ENCODE measurements at regions not wholly inside any gene's neighbourhood (a gene's known extent, or its start where the extent isn't known, plus 50 kb on each side); places are given as distances from the start of the nearest gene placed in this dataset.

DNA sequence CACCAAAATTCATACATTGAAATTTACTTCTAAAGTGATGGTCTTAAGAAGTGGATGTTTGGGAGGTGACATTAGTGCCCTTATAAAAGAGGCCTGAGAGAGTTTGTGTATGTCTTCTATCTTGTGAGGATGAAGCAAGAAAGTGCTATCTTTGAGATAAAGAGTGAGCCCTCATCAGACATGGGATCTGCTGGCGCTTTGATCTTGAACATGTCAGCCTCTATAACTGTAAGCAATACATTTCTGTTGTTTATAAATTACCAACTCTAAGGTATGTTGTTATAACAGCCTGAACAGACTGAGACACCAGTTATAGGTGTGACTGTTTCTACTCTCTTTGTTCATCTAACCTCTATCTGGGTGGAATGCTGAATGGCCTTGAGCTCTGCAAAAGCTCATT, 54.5 kb upstream of the SETBP1 start:
- H3K27me3 ChIP-seq = no peaks in the 10 kb centered on the region
- TF ChIP-seq, protein P1, sequence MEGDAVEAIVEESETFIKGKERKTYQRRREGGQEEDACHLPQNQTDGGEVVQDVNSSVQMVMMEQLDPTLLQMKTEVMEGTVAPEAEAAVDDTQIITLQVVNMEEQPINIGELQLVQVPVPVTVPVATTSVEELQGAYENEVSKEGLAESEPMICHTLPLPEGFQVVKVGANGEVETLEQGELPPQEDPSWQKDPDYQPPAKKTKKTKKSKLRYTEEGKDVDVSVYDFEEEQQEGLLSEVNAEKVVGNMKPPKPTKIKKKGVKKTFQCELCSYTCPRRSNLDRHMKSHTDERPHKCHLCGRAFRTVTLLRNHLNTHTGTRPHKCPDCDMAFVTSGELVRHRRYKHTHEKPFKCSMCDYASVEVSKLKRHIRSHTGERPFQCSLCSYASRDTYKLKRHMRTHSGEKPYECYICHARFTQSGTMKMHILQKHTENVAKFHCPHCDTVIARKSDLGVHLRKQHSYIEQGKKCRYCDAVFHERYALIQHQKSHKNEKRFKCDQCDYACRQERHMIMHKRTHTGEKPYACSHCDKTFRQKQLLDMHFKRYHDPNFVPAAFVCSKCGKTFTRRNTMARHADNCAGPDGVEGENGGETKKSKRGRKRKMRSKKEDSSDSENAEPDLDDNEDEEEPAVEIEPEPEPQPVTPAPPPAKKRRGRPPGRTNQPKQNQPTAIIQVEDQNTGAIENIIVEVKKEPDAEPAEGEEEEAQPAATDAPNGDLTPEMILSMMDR (IDR thresholded peaks at IDR 0.05) = no peak
- no peak overlapping the region for H3K27ac ChIP-seq
- H3K9me3 ChIP-seq = no peaks in the 10 kb centered on the region
- H3K36me3 ChIP-seq = no peaks in the 10 kb centered on the region
- peaks cover 0 to 13% of the 10 kb centered on the region in 2 donors for H3K4me1 ChIP-seq
- H3K4me3 ChIP-seq = no peak overlapping the region
- DNase-seq (ENCODE audit: low spot score) = no peak

DNA sequence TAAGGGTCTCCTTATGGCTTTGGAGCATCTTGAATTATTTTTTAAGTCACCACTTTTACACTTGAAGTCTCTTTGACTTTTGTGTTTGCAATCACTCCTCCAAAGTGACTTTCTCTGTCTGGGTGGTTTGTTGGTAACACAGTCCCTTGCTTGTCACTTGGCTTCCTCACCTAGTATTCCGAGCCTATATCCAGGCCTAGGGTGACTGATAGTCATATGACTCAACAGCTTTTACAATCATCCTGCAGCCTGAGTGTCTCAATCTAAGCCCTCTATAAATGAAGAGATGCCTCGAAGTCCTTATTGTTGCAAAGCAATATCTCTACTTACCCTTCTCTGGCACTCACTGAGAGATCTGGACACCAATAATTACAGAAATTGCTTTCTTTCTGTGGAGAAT, 53.9 kb upstream of the SETBP1 start:
- Histone ChIP-seq H3K27me3 (no peaks in the 10 kb centered on the region), H3K36me3 (no peaks in the 10 kb centered on the region), H3K9me3 (no peaks in the 10 kb centered on the region), H3K4me1 (peaks cover 0 to 13% of the 10 kb centered on the region in 2 donors), H3K27ac (no peak overlapping the region), H3K4me3 (no peak overlapping the region)
- no peak for DNase-seq (ENCODE audit: low spot score)
- TF ChIP-seq, protein P1 (IDR thresholded peaks at IDR 0.05) = no peak

DNA sequence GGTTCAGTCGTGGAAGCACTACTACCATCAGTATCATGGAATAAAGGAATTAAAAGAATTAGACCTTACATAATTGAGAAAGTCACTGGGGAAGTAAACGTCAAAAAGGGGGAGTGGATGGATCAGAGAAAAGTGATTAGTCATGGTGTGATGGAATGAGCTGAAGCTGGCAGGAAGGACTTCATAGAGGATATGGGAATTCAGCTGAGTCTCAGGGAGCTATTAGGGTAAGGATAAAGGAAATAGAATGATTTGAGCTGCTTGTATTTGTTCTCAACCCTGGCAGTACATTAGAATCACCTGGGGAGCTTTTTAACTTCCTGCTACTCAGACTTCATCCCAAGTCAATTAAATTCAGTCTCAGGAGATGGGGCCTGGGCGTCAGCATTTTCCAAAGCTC, 53.4 kb upstream of the SETBP1 start:
- H3K4me3 ChIP-seq = no peak overlapping the region
- TF ChIP-seq, protein P1 (IDR thresholded peaks at IDR 0.05) = no peak
- no peak for DNase-seq (ENCODE audit: low spot score)
- no peaks in the 10 kb centered on the region for H3K9me3 ChIP-seq
- H3K27me3 ChIP-seq = no peaks in the 10 kb centered on the region
- H3K27ac ChIP-seq = no peak overlapping the region
- H3K4me1 ChIP-seq = peaks cover 0 to 13% of the 10 kb centered on the region in 2 donors
- H3K36me3 ChIP-seq = no peaks in the 10 kb centered on the region

DNA sequence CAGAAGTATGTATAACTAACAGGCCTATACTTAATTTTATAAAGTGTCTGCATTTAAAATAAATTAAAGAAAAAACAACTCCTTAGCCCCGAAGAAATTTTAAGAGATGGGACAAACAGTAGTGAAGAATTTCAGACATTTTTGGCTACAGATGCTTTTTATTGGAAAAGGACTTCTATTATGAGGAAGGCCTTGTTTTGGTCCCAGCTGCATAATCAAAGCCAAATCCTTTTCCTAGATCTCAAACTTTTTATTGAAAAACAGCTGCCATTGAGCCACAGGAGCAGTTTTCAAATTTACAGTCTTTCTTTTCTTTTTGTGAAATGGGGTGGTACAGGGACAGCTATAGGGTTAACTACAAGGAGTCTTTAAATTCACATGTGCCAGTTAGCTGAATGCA, 51.3 kb upstream of the SETBP1 start:
- H3K27ac ChIP-seq = no peak overlapping the region
- no peak for DNase-seq (ENCODE audit: low spot score)
- TF ChIP-seq, protein P1 (IDR thresholded peaks at IDR 0.05) = no peak
- H3K4me3 ChIP-seq = no peak overlapping the region
- H3K4me1 ChIP-seq = peaks cover 0 to 13% of the 10 kb centered on the region in 2 donors
- no peaks in the 10 kb centered on the region for H3K9me3 ChIP-seq
- no peaks in the 10 kb centered on the region for H3K27me3 ChIP-seq
- no peaks in the 10 kb centered on the region for H3K36me3 ChIP-seq

DNA sequence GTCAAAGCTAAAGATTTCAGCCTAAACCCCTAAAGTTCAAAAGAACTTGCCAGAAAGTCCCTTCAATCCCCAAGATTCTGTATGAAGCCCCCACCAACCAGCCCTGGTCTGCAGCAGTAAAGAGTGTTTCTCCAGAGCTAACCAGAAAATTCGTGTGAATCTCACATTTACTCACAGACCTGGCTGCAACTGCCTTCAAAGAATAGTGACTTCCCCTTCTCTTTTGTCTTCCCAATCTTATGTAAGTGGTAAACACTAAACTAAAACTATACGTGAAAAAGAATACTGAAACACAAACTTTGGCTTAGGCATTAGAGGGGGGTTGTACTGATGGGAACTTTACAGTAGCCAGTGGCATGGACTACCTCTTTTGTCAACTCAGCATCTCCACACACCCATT, 50.6 kb upstream of the SETBP1 start:
- Histone ChIP-seq H3K4me1 (peaks cover 0 to 13% of the 10 kb centered on the region in 2 donors), H3K4me3 (no peak overlapping the region), H3K27ac (no peak overlapping the region), H3K36me3 (no peaks in the 10 kb centered on the region), H3K27me3 (no peaks in the 10 kb centered on the region), H3K9me3 (no peaks in the 10 kb centered on the region)
- no peak for DNase-seq (ENCODE audit: low spot score)
- TF ChIP-seq, protein P1 (IDR thresholded peaks at IDR 0.05) = no peak

All from right atrium auricular region (tissue), 2 donors.